ENCODE measurements at regions not wholly inside any gene's neighbourhood (a gene's known extent, or its start where the extent isn't known, plus 50 kb on each side); places are given as distances from the start of the nearest gene placed in this dataset.

DNA sequence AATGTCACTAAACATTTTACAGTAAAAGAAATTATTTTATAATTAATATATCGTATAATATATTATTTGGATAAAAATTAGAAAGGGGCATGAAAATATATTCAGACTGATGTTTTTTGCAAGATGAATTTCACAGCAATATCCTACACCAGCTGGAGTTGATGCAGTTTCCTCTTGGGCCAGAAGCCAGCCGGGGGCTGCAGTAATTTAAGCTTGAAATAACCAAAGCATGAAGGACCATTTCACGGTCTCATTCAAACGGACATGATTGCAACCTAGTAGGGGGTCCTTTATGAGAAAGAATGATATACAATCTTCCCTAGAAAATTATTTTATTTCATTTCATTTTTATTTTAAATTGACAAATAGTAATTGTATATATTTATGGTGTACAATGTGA, 797.2 kb upstream of the PCDH9 start:
- TF ChIP-seq CTCF (IDR thresholded peaks at IDR 0.05; ENCODE audit: low read depth, low read length) = no peak
- no peak overlapping the region for H3K4me3 ChIP-seq (ENCODE audit: low read depth, low read length)

- no peak overlapping the region for H3K4me3 ChIP-seq (ENCODE audit: low read depth, low read length)
- no peak for TF ChIP-seq CTCF (IDR thresholded peaks at IDR 0.05; ENCODE audit: low read depth, low read length)
These were observed 795.9 kb upstream of the PCDH9 start for GRCh38 chr13:68026077-68026476.

DNA sequence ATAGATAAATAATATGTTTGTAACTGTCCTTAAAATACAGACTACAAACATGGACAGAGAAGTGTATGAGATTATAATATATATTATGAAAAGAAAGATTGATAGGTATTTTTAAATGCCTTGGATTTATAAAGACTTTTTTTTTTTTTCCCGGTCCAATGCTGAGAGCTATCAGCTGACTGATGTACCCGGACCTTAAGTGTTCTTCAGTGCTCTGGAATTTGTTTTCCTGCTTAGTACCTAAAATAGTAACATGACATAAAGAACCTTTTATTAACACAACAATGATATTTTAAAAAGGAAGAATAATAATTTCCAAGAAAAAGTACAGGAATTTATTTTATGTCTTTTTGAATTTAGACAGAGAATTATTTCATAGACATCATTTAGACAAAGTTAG, 795.5 kb upstream of the PCDH9 start:
- H3K4me3 ChIP-seq (ENCODE audit: low read depth, low read length) = no peak overlapping the region
- TF ChIP-seq CTCF (IDR thresholded peaks at IDR 0.05; ENCODE audit: low read depth, low read length) = no peak

- no peak overlapping the region for H3K4me3 ChIP-seq (ENCODE audit: low read depth, low read length)
- TF ChIP-seq CTCF (IDR thresholded peaks at IDR 0.05; ENCODE audit: low read depth, low read length) = no peak
These were observed 793.9 kb upstream of the PCDH9 start for GRCh38 chr13:68023838-68024581.

- TF ChIP-seq CTCF (IDR thresholded peaks at IDR 0.05; ENCODE audit: low read depth, low read length) = no peak
- H3K4me3 ChIP-seq (ENCODE audit: low read depth, low read length) = no peak overlapping the region
These were observed 789.8 kb upstream of the PCDH9 start for GRCh38 chr13:68019901-68020300.

- no peak for TF ChIP-seq CTCF (IDR thresholded peaks at IDR 0.05; ENCODE audit: low read depth, low read length)
- H3K4me3 ChIP-seq (ENCODE audit: low read depth, low read length) = no peak overlapping the region
These were observed 779.4 kb upstream of the PCDH9 start for GRCh38 chr13:68009546-68009945.

- no peak overlapping the region for H3K4me3 ChIP-seq (ENCODE audit: low read depth, low read length)
- TF ChIP-seq CTCF (IDR thresholded peaks at IDR 0.05; ENCODE audit: low read depth, low read length) = no peak
These were observed 777.4 kb upstream of the PCDH9 start for GRCh38 chr13:68007576-68007975.

Data from WI38 (cell line).